ENCODE measurements at regions not wholly inside any gene's neighbourhood (a gene's known extent, or its start where the extent isn't known, plus 50 kb on each side); places are given as distances from the start of the nearest gene placed in this dataset.

- no TSS peak for BruUV-seq (replicated peaks)
These were observed 1060.8 kb downstream of the UQCRFS1 start for GRCh38 chr19:28152195-28152594.

DNA sequence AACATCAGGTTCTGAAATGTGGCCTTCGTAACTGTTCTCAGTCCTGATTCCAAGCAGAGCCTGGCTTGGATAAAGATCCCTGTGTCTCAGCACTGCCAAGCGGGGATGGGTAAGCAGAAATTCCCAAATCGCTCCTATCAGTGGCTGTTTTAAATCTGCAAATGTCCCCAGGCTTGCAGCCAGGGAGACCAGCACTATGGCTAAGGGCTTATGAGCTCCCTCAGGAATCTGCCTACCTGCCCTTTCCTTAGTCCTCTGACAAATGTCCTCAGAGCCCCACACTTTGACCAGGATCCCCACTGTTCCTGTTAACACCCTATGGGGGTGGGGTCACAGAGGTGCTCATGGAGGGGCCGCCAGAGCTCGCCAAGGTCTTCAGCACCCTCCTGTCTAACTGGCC lies 1062.8 kb downstream of the UQCRFS1 start:
- H3K4me1 Mint-ChIP-seq (ENCODE audit: low read depth, unreplicated experiment) = no peaks in the 10 kb centered on the region
- intact Hi-C loops (cut with micrococcal nuclease; ENCODE audit: unreplicated experiment) = no loop called here
- H3K4me3 Mint-ChIP-seq (ENCODE audit: low read depth, unreplicated experiment) = no peak overlapping the region
- no peak for DNase-seq
- H3K9me3 Mint-ChIP-seq (ENCODE audit: low read depth, unreplicated experiment) = peaks cover 5% of the 10 kb centered on the region
- BruUV-seq (replicated peaks) = no TSS peak
- CTCF ChIA-PET = no interaction called here
- no peaks in the 10 kb centered on the region for H3K27me3 Mint-ChIP-seq (ENCODE audit: unreplicated experiment)
- H3K36me3 Mint-ChIP-seq (ENCODE audit: insufficient read depth, unreplicated experiment) = no peaks in the 10 kb centered on the region
- no peak for TF ChIP-seq CTCF (IDR thresholded peaks at IDR 0.05; ENCODE audit: unreplicated experiment)
- H3K27ac Mint-ChIP-seq (ENCODE audit: unreplicated experiment) = no peak overlapping the region

More at GRCh38 chr19:28152195-28152594, 1060.8 kb downstream of the UQCRFS1 start:
- no peak for TF ChIP-seq CTCF (IDR thresholded peaks at IDR 0.05; ENCODE audit: unreplicated experiment)
- Mint-ChIP-seq H3K27ac (ENCODE audit: unreplicated experiment) (no peak overlapping the region), H3K4me1 (ENCODE audit: low read depth, unreplicated experiment) (no peaks in the 10 kb centered on the region), H3K36me3 (ENCODE audit: insufficient read depth, unreplicated experiment) (no peaks in the 10 kb centered on the region), H3K4me3 (ENCODE audit: low read depth, unreplicated experiment) (no peak overlapping the region), H3K27me3 (ENCODE audit: unreplicated experiment) (no peaks in the 10 kb centered on the region), H3K9me3 (ENCODE audit: low read depth, unreplicated experiment) (peaks cover 5% of the 10 kb centered on the region)
- no peak for DNase-seq
- intact Hi-C loops (cut with micrococcal nuclease; ENCODE audit: unreplicated experiment) = no loop called here
- CTCF ChIA-PET = no interaction called here

DNA sequence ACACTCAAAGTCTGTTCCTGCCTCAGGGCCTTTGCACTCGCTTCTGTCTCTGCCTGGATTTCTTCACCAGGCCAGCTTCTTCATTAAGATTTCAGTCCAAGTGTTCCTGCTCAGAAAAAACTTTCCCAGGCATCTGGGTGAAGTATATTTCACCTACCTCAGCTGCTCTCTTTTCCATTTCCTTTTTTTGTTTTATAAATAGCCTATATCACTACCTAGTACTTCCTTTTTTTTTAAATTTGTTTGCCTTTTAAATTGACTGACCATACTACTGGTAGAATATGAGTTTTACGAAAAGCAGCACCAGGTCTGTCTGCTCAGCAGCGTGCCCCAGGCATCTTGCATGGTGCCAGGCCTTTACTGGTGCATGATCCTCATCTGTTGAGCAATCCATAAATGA lies 1064.4 kb downstream of the UQCRFS1 start:
- intact Hi-C loops (cut with micrococcal nuclease; ENCODE audit: unreplicated experiment) = no loop called here
- CTCF ChIA-PET = no interaction called here
- no peaks in the 10 kb centered on the region for H3K4me1 Mint-ChIP-seq (ENCODE audit: low read depth, unreplicated experiment)
- no peak for DNase-seq
- no peaks in the 10 kb centered on the region for H3K36me3 Mint-ChIP-seq (ENCODE audit: insufficient read depth, unreplicated experiment)
- no peaks in the 10 kb centered on the region for H3K27me3 Mint-ChIP-seq (ENCODE audit: unreplicated experiment)
- peaks cover 8% of the 10 kb centered on the region for H3K9me3 Mint-ChIP-seq (ENCODE audit: low read depth, unreplicated experiment)
- BruUV-seq (replicated peaks) = no TSS peak
- H3K27ac Mint-ChIP-seq (ENCODE audit: unreplicated experiment) = no peak overlapping the region
- no peak for TF ChIP-seq CTCF (IDR thresholded peaks at IDR 0.05; ENCODE audit: unreplicated experiment)
- H3K4me3 Mint-ChIP-seq (ENCODE audit: low read depth, unreplicated experiment) = no peak overlapping the region

DNA sequence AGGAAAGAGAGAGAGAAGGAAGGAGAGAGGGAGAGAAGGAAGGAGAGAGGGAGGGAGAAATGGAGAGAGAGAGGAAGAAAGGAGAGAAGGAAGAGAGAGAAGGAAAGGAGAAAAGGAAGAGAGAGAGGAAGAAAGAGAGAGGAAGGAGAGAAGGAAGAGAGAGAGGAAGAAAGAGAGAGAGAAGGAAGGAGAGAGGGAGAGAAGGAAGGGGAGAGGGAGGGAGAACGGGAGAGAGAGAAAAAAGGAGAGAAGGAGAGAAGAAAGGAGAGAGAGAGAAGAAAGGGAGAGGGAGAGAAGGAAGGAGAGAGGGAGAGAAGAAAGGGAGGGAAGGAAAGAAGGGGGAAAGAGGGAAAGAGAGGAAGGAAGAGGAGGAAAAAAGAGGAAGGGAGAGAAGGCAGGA lies 1070.7 kb downstream of the UQCRFS1 start:
- BruUV-seq (replicated peaks) = no TSS peak

More for the DNA sequence above, 1070.7 kb downstream of the UQCRFS1 start:
- H3K9me3 Mint-ChIP-seq (ENCODE audit: low read depth, unreplicated experiment) = peaks cover 9% of the 10 kb centered on the region
- no peaks in the 10 kb centered on the region for H3K27me3 Mint-ChIP-seq (ENCODE audit: unreplicated experiment)
- H3K4me3 Mint-ChIP-seq (ENCODE audit: low read depth, unreplicated experiment) = no peak overlapping the region
- no peaks in the 10 kb centered on the region for H3K36me3 Mint-ChIP-seq (ENCODE audit: insufficient read depth, unreplicated experiment)
- CTCF ChIA-PET = no interaction called here
- intact Hi-C loops (cut with micrococcal nuclease; ENCODE audit: unreplicated experiment) = no loop called here
- H3K4me1 Mint-ChIP-seq (ENCODE audit: low read depth, unreplicated experiment) = no peaks in the 10 kb centered on the region
- no peak for TF ChIP-seq CTCF (IDR thresholded peaks at IDR 0.05; ENCODE audit: unreplicated experiment)
- no peak overlapping the region for H3K27ac Mint-ChIP-seq (ENCODE audit: unreplicated experiment)
- DNase-seq = no peak

Measured in Calu3 (cell line).